GM18861 (cell line): ENCODE measurements at regions not wholly inside any gene's neighbourhood (a gene's known extent, or its start where the extent isn't known, plus 50 kb on each side); places are given as distances from the start of the nearest gene placed in this dataset.
"Not testable (repeated sequence)": the region's sequence is repeated elsewhere in the genome, so short reads cannot be mapped to it uniquely, and the experiment has no call there.

ENCODE experiments used
- ATAC-seq: cut with Tn5 transposase; IDR thresholded peaks from one replicate; pipeline ENCODE4 v1.9.1; 2021; ENCODE audit not compliant: unreplicated experiment

- no peak for ATAC-seq
These were observed 158.9 kb downstream of the HINT1 start for GRCh38 chr5:131005963-131006684.

- no peak for ATAC-seq
These were observed 163.5 kb downstream of the HINT1 start for GRCh38 chr5:131001507-131001906.

- no peak for ATAC-seq
These were observed 164.8 kb downstream of the HINT1 start for GRCh38 chr5:131000289-131000688.

- ATAC-seq: not testable (repeated sequence)
These were observed 168.3 kb downstream of the HINT1 start for GRCh38 chr5:130996720-130997119.

GRCh38 chr5:130995851-130996250 is 169.2 kb downstream of the HINT1 start:
- no peak for ATAC-seq

- no peak for ATAC-seq
These were observed 169.9 kb downstream of the HINT1 start for GRCh38 chr5:130995254-130995515.

- no peak for ATAC-seq
These were observed 170.4 kb downstream of the HINT1 start for GRCh38 chr5:130994496-130995253.

- ATAC-seq: no peak
These were observed 172.4 kb downstream of the HINT1 start for GRCh38 chr5:130992621-130993020.

- no peak for ATAC-seq
These were observed 173.0 kb downstream of the HINT1 start for GRCh38 chr5:130992095-130992494.

- no peak for ATAC-seq
These were observed 179.3 kb downstream of the HINT1 start for GRCh38 chr5:130985776-130986175.

- no peak for ATAC-seq
These were observed 183.4 kb downstream of the HINT1 start for GRCh38 chr5:130981663-130982062.

GRCh38 chr5:130978475-130978874 is 186.6 kb downstream of the HINT1 start:
- ATAC-seq: no peak

GRCh38 chr5:130976493-130976892 is 188.6 kb downstream of the HINT1 start:
- no peak for ATAC-seq

- no peak for ATAC-seq
These were observed 189.2 kb downstream of the HINT1 start for GRCh38 chr5:130975847-130976246.

GRCh38 chr5:130975299-130975698 is 189.8 kb downstream of the HINT1 start:
- no peak for ATAC-seq

- ATAC-seq: no peak
These were observed 190.9 kb downstream of the HINT1 start for GRCh38 chr5:130974021-130974683.

GRCh38 chr5:130966990-130967525 is 198.0 kb downstream of the HINT1 start:
- ATAC-seq: no peak

GRCh38 chr5:130965920-130966319 is 199.1 kb downstream of the HINT1 start:
- ATAC-seq: no peak

GRCh38 chr5:130965360-130965759 is 199.7 kb downstream of the HINT1 start:
- no peak for ATAC-seq

- no peak for ATAC-seq
These were observed 200.5 kb downstream of the HINT1 start for GRCh38 chr5:130964231-130965202.

- no peak for ATAC-seq
These were observed 201.3 kb downstream of the HINT1 start for GRCh38 chr5:130963798-130964197.
